ENCODE measurements at regions not wholly inside any gene's neighbourhood (a gene's known extent, or its start where the extent isn't known, plus 50 kb on each side); places are given as distances from the start of the nearest gene placed in this dataset.

GRCh38 chr4:111934314-111934713 is 210.9 kb upstream of the FAM241A start:
- dilution Hi-C loops (cut with MboI; ENCODE audit: extremely low pct_ligation_motif_present, low sequenced_read_pairs): no loop called here
- no peaks in the 10 kb centered on the region for H3K4me1 ChIP-seq (ENCODE audit: control insufficient read depth, extremely low read depth, insufficient read depth, low read length)
- H3K27me3 ChIP-seq (ENCODE audit: control insufficient read depth, extremely low read depth, insufficient read depth, low read length): no peaks in the 10 kb centered on the region
- DNase-seq (ENCODE audit: low read depth, low spot score) (no peak), FAIRE-seq (no peak)
- H2AFZ ChIP-seq (ENCODE audit: control insufficient read depth, low read length): no peak overlapping the region
- no peak overlapping the region for H3K9ac ChIP-seq (ENCODE audit: control insufficient read depth, extremely low read depth, insufficient read depth, low read length)
- H3K4me2 ChIP-seq (ENCODE audit: control insufficient read depth, extremely low read depth, insufficient read depth, low read depth, low read length): no peak overlapping the region
- TF ChIP-seq EZH2 (IDR thresholded peaks at IDR 0.05; ENCODE audit: low read length) (no peak), CTCF (optimal IDR thresholded peaks at IDR 0.05 in 1 of 3, IDR thresholded peaks at IDR 0.05 in 1 of 3, conservative IDR thresholded peaks at IDR 0.05 in 1 of 3; ENCODE audit: extremely low read depth in 1 of 3, insufficient read depth in 2 of 3, low read length in 3 of 3) (no peak)
- no peaks in the 10 kb centered on the region for H3K36me3 ChIP-seq (ENCODE audit: control insufficient read depth in 2 of 2, extremely low read depth in 1 of 2, insufficient read depth in 2 of 2, low read length in 2 of 2)
- H4K20me1 ChIP-seq (ENCODE audit: control insufficient read depth, extremely low read depth, insufficient read depth, low read length): no peaks in the 10 kb centered on the region
- no peak overlapping the region for H3K27ac ChIP-seq (ENCODE audit: control insufficient read depth, insufficient read depth, low read length)
- no peak overlapping the region for H3K4me3 ChIP-seq (ENCODE audit: control insufficient read depth in 2 of 3, extremely low read depth in 1 of 3, insufficient read depth in 2 of 3, low read depth in 1 of 3, low read length in 3 of 3)
- no peaks in the 10 kb centered on the region for H3K9me1 ChIP-seq (ENCODE audit: control insufficient read depth, extremely low read depth, insufficient read depth, low read length)
- H3K79me2 ChIP-seq (ENCODE audit: control insufficient read depth, insufficient read depth, low read length): no peaks in the 10 kb centered on the region
- H3K9me3 ChIP-seq (ENCODE audit: control insufficient read depth, low read depth, low read length): no peaks in the 10 kb centered on the region

- TF ChIP-seq CTCF (optimal IDR thresholded peaks at IDR 0.05 in 1 of 3, IDR thresholded peaks at IDR 0.05 in 1 of 3, conservative IDR thresholded peaks at IDR 0.05 in 1 of 3; ENCODE audit: extremely low read depth in 1 of 3, insufficient read depth in 2 of 3, low read length in 3 of 3) (peak in 2 of 3 experiments; percentile 11 to 24), EZH2 (IDR thresholded peaks at IDR 0.05; ENCODE audit: low read length) (no peak)
- Histone ChIP-seq H3K4me2 (ENCODE audit: control insufficient read depth, extremely low read depth, insufficient read depth, low read depth, low read length) (no peak overlapping the region), H3K4me3 (ENCODE audit: control insufficient read depth in 2 of 3, extremely low read depth in 1 of 3, insufficient read depth in 2 of 3, low read depth in 1 of 3, low read length in 3 of 3) (no peak overlapping the region), H3K9me1 (ENCODE audit: control insufficient read depth, extremely low read depth, insufficient read depth, low read length) (no peaks in the 10 kb centered on the region), H3K79me2 (ENCODE audit: control insufficient read depth, insufficient read depth, low read length) (no peaks in the 10 kb centered on the region), H3K27me3 (ENCODE audit: control insufficient read depth, extremely low read depth, insufficient read depth, low read length) (no peaks in the 10 kb centered on the region), H2AFZ (ENCODE audit: control insufficient read depth, low read length) (no peak overlapping the region), H3K4me1 (ENCODE audit: control insufficient read depth, extremely low read depth, insufficient read depth, low read length) (no peaks in the 10 kb centered on the region), H3K36me3 (ENCODE audit: control insufficient read depth in 2 of 2, extremely low read depth in 1 of 2, insufficient read depth in 2 of 2, low read length in 2 of 2) (no peaks in the 10 kb centered on the region), H3K9ac (ENCODE audit: control insufficient read depth, extremely low read depth, insufficient read depth, low read length) (no peak overlapping the region), H3K9me3 (ENCODE audit: control insufficient read depth, low read depth, low read length) (no peaks in the 10 kb centered on the region), H4K20me1 (ENCODE audit: control insufficient read depth, extremely low read depth, insufficient read depth, low read length) (no peaks in the 10 kb centered on the region), H3K27ac (ENCODE audit: control insufficient read depth, insufficient read depth, low read length) (no peak overlapping the region)
- no peak for FAIRE-seq
- dilution Hi-C loops (cut with MboI; ENCODE audit: extremely low pct_ligation_motif_present, low sequenced_read_pairs): no loop called here
- no peak for DNase-seq (ENCODE audit: low read depth, low spot score)
Measured at GRCh38 chr4:111937368-111937767, 207.9 kb upstream of the FAM241A start.

All from keratinocyte (primary cell).